Left renal pelvis (tissue), 4 donors: ENCODE measurements at regions not wholly inside any gene's neighbourhood (a gene's known extent, or its start where the extent isn't known, plus 50 kb on each side); places are given as distances from the start of the nearest gene placed in this dataset.
A peak's percentile ranks its signal among the peaks of the same experiment; 100 is the strongest.

Experiments used
- DNase-seq, 4 donors: peaks; one replicate each; pipeline ENCODE4 v3.0.0-alpha.2; 2013; ENCODE audit warnings: low read depth in 4 of 4, low spot score in 3 of 4

DNA sequence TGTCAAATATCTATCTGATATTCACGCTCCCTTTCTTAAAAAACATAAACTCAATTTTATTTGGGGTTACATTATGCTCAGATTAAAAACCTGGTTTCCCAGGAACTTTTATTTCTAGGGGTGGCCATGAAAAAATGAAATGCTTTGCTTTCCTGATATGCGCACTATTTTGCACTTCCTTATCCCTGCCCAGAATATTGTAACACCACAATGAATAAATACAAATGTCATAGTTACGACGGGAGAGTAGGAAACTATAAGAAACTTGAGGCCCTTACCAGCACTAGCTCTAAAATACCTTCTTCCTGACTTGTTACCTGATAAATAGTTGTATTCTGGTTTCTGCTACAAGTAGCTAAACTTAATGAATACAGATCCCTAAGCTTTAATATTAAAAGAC lies 475.6 kb upstream of the CWC22 start:
- DNase-seq, result no peak

DNA sequence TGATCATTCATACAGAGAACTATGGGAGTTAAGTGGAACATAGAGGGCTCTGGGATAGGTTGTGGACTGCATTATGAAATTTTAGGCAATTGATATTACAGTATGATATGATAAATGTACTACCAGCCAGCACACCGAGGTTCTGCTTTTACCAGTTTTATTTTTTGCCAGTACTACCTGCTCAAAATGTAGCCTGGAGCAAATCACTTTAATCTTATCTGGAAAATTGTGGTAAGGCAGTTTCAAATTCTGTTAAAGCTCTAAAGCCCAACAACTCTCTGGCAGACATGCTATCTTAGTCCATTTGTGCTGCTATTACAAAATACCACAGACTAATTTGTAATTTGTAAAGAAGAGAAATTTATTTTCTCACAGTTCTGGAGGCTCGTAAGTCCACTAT lies 474.9 kb upstream of the CWC22 start:
- no peak for DNase-seq

DNA sequence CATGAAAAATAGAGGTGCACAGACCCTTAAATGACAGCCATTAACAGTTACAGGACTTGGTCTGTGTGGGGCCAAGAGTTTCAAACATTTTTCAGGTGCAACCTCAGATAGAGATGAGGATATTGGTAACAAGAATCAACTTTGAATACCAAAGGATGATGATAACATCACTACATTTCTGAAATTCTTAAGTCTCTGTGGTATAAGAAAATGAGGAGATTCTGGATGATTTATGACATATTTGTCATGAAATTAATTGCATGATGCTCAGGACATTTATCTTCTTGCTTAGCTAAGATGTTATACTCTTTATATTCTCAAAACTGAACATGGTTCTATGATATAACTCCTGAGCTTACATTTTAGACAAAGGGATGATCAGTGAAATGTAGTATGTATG lies 471.8 kb upstream of the CWC22 start:
- no peak for DNase-seq

DNA sequence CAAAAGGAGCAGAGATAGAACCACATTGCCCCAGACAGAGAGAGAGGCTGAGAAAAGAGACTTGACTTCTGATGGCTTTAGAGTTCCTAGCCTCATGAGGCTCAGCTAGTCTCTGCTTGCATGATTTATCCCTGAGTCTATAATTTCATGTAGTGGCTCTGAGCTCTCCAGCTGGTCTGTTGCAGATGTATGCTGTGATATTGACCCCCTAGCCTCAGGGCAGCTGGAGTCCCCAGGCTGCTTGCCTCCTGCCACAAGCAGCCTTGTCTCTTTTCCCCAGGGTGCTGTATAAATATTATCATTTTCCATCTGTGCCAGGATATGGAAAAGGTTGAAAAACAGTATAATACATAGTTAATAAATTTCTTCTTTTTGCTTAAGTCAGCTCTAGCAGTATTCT lies 467.6 kb upstream of the CWC22 start:
- peak in 3 of 4 donors; percentile 3 to 14 (median 8) for DNase-seq

DNA sequence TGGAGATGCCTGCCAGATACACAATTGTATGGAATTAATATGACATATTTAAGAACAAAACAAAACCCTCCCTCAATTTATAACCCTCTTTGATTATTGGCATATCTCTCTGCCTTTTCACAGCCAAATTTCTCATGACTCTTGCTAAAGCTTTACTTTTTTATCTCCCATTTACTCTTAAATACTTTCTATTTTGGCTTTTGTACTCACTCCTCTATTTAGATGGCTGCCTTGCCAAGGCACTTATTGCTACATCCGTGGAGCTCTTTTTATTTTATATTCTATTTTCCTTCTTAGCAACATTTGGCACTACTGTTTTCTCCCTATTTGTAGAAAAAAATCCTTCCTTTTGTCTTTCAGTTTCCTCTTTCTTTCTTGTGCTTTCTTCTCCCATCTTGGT lies 466.4 kb upstream of the CWC22 start:
- no peak for DNase-seq

DNA sequence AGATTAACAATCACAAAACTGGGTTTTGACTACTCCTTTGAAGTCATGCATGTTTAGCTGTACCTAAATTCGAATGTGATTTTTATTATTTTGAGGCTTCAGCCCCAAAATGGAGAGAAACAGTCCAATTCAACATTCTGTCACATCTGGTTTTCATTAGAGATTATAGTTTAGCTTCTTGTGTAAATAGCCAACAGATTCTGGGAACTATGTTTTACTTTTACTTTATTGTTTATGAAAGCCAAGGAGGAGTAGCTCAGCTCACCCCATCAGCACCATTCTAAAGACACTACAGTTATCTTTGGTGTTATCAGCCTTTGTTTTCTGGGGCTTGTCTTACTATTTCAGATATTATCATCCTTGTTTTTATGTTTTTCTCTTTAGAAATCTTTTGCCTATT lies 465.0 kb upstream of the CWC22 start:
- DNase-seq, result no peak

DNA sequence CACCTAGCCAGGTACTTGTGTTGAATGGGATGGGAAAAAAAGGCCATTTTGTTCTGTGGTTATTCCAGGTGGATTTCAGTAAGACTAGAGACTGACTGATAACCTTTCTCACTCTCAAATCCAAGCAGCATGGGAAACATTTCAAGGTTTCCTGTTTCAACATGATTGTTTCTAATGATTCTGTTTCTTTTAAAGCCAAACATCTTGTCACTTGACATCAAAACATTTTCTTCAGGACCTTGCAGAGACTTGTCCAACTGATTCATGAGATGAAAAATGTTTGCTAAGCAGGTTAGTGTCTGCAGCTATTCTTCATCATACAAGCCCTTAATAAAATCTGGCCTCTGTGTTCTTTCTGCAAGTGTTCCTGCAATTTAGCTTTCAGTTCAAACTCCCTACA lies 456.5 kb upstream of the CWC22 start:
- no peak for DNase-seq

DNA sequence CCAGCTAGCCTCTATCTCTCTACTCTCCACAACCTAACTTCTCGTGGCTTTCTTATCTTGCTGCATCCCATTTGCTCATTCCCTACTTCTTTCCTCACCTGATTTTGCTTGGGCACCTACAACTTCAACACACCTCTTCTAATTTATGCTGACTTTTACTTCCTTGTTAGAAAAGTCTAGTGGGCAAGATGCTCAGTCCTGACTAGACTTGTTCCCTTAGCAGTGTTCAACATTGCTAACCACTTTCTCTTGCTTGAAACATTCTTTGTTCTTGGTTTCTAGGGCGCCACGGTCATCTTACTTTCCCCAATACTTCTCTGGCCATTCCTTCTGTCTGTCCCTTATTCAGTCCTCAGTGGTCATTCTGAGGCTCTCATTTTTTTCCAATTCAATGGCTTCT lies 454.7 kb upstream of the CWC22 start:
- no peak for DNase-seq

DNA sequence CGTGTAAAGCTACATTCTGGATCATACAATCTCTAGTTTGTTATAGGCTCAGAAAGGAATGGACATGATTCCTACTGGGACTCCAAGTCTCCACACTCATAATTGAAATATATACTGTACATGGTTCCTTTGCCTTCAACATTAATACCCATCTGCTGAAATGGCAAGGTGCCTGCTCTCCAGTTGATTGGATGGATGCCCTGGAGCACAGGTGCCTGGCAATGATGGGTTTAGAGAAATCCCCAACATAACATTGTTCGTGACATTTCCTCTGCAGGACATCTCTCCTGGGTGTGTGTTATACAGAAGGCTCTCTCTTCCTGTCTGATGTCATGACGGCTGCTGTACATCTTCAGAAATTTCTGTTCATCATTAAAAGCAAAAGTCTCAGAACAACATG lies 449.7 kb upstream of the CWC22 start:
- no peak for DNase-seq

DNA sequence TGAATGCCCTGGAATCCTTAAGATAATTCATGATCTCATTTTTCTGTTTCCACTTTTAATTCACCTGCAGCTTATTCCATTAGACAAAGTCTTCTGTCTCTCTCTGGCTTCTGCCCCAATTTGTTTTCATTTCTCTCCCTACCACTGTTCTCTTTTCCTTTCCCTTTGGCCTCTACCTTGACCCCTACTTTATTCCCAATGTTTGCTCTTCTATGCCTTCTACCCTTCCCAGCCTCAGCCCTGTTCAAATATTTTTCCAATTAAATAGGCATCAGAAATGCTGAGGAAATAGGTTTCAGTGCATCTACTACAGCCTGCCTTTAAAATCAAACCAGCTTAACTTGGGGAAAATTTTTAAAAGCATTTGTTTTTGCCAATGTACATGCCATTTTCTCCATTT lies 443.7 kb upstream of the CWC22 start:
- DNase-seq, result no peak

DNA sequence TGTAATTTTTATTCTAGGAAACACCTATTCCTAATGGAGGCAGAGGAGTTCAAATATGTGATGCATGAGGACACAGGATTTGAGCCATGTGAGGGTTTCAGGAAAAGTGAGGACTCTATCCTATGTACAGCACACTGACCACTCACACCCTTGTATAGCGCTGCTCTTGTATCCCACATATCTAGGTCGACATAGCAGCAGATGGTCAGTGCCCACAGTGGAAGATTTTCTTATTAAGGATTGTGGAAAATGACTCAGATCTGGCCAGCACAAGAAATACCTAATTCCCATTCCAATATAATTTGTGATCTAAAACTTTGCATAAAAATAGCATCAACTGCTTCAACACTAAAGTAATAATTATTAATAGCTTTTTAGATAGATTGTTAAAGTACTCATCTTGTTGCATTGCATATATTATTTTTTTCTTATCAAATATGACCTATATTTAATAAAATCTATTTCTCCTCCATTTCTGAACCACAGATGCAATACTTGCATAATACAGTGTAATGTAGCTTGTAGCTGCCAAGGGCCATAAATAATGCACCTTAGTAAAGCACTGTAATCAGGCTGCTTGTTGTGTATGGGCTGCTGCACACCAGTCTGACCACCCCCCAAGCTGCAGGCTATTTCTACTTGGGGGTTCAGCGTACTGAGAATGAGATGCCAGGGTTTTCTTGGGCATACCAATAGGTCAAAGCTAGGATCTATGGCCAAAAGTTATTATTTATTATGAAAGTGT lies 442.2 kb upstream of the CWC22 start:
- DNase-seq, result no peak

DNA sequence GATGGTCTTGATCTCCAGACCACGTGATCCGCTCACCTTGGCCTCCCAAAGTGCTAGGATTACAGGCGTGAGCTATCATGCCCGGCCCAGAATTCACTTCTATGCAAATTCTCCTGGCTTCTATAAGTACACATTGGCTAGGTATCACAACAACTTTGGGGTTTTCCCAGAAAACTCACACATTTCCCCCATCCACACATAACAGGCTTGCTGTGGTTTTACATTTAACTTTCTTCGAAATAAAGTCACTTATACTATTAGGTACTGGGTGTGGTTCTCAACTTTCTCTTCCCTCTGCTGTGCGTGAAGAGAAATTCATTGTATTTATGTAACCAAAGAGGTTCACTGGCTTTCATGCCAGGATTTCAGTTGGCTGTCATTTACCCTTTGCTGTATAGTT lies 439.4 kb upstream of the CWC22 start:
- DNase-seq, result no peak

DNA sequence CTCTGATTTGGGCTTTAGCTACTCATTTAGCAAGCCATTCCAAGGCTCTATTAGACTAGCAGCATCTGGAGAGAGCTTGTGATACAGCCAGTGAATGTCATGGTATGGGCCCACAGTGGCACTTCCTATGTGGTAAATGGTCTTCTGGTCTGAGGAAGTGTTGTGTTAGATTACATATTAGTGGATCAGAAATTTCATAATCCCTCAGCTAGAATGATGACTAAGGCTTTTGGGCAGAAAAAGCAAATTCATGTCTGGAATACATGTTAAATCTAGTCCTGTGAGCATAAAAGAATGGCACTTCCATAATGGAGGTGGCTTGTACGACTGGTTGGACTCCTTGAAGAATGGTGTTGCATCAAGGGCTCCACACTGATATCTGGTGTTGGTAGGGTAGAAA lies 436.8 kb upstream of the CWC22 start:
- DNase-seq, result no peak

DNA sequence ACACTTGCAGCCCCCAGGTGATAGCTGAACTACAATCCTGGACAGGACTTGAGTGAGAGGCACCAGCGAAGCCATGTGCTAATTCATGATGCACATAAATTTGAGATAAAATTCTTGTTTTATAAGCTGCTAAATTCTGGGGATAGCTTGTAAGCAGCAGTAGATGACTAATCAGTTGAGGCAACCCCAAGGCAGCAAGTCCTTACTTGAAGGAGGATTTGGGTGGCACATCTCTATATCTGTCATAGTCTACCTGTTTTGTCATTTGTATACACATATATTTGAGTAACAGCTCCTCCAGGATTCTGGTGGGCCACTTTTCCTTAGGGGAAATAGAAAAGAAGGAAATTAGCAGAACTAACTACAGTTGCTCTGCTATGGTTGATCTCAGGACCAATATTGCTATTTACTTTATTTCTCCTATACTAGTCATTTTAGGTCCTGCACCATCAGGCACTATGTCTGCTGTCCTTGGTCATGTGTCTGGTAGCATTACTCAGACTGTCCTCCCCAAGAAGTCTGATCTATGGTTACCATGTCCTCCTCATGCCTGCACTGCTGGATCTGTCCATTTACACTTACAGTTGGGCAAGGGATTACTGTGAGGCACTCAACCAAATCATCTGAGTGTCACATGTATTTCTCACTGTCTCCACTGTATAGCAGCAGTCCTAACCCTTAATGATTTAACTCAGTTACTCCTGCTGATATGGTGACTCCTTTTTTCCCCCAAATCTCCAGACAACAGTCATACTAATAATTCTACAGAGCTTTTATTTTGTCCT lies 436.0 kb upstream of the CWC22 start:
- no peak for DNase-seq

DNA sequence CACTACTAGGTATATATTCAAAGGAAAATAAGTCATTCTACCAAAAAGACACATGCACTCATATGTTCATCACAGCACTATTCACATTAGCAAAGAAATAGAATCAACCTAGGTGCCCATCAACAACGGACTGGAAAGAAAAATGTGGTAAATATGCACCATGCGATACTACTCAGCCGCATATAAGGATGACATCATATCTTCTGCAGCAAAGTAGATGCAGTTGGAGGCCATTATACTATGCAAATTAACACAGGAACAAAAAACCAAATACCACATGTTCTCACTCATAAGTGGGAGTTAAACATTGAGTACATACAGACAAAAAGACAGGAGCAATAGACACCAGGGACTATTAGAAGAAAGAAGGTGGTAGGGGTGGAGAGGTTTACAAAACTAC lies 412.1 kb upstream of the CWC22 start:
- DNase-seq, result no peak

DNA sequence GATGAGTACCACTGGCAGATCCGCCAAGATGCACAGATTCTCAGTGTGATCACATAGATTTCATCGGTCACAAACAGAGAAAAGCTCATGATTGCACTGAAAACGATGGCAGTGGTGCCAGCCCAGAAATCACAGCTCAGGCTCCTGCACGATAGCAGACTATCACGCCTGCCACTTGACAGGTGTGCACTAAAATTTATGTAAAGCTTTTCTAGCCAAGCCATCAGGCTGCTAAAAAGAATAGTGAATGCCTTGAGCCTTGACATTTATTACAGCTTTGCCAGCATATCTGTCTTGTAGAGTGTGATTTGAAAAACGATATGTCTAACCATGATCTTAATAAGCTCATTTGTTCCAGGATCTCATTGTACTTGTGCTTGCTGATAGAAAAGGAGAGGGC lies 409.5 kb upstream of the CWC22 start:
- no peak for DNase-seq

DNA sequence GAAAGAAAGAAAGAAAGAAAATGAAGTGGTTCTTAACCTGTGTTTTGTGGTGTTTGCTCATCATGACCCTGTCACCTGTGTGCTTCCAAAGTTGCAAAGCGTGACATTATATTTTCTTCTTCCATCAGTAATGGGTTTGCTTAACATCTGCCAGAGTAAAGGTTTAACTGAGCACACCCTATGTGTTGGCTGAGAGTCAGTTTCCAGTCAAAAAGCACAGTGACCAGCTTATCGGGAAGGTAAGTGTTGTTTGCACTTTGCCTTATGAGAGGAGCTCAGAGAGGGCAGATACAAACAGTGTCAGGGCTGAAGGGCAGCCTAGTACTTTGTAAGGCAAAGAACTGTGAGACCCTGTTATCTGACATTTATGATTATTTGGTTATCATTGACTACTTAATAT lies 406.2 kb upstream of the CWC22 start:
- DNase-seq, result no peak

DNA sequence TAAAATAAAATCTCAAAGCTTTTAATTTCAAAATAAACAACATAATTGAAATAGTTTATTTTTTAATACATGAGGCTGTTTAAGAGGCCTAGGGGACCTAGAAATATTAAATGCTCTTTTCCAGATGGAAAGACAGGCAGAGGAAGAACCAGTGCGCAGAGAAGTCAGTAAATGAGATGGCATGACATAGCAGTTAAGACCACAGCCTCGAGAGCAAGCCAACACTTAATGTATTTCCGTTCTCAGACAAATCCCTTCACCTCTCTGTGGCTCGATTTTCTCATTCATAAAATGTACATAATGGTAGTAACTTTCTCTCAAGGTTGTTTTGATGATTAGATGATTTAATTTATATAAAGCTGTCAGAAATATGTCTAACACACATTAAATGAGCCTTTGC lies 405.1 kb upstream of the CWC22 start:
- DNase-seq, result no peak

DNA sequence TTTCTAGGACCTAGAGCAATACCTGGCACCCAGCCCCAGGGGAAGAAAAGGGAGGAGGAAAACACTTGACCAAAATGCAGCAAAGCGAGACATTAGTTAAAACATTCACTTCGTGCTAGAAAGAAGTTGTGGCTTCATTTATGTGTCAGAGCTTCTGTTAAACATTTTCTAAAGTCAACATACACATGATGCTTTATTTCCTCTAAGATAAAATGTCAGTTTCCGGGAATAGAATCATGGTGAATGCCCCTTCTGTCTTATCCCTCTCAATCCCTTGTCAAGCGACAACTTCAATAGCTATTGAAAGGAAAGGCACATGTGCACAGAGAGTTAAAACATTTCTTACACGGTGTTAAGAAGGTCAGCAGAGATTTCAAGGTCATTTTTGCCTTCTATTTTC lies 404.6 kb upstream of the CWC22 start:
- DNase-seq, result peak in 1 of 4 donors; percentile 14

DNA sequence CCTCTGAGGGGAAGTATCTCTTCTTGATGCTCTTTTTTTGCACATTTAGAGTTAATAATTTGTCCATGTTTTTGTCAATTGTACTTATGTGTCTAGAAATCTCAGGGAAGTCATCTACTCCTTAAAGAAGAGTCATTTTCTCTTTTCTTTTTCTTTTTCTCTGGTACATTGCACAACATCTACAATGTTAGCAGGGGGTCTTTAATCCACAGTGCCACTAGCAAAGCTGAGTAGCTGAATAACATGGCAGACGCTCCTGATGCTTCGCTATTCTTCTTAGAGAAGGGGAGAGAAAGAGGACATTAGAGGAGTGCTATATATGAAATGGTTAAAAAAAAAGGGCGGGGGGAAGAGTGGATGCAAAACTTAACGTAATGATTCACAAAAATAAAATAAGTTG lies 399.6 kb upstream of the CWC22 start:
- DNase-seq, result no peak

DNA sequence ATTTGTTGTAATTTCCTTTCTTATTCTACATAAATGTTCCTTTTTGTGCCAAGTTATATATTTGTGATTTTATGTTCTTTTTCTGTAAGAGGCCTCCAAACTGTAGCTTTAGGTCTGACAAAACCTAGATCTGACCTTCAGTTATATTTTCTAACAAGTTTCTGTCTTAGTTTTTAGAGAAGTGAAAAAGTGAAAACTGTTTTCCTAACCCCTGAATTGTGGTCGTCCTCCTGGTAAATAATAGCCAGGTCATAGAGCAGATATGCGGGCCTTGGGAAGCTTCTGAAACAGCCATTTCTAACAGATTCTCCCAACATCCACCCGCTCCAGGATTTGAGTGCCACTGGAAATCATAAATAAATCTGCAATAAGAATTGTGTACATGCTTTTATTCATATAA lies 398.4 kb upstream of the CWC22 start:
- no peak for DNase-seq

DNA sequence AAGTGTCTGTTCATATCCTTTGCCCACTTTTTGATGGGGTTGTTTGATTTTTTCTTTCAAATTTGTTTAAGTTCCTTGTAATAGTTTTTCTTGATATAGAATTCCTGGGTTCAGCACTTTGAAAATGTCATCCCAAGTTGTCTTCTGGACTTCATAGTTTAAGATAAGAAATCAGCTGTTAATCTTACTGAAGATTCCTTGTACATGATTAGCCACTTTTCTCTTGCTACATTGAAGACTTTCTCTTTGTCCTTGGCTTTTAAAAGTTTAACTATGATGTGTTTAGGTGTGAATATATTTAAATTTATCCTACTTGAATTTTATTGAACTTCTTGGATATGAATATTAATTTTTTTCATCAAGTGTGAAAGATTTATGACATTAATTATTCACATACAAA lies 387.2 kb upstream of the CWC22 start:
- DNase-seq, result no peak
